Left renal pelvis (tissue), 4 donors: ENCODE measurements at regions not wholly inside any gene's neighbourhood (a gene's known extent, or its start where the extent isn't known, plus 50 kb on each side); places are given as distances from the start of the nearest gene placed in this dataset.

ENCODE experiments used
- DNase-seq, 4 donors: peaks; one replicate each; pipeline ENCODE4 v3.0.0-alpha.2; 2013; ENCODE audit warnings: low read depth in 4 of 4, low spot score in 3 of 4

GRCh38 chr3:8443829-8444791 lies 57.5 kb upstream of the LMCD1 start:
- peak; percentile 79 to 89 (median 86) for DNase-seq

GRCh38 chr3:8444883-8445282 lies 56.7 kb upstream of the LMCD1 start:
- no peak for DNase-seq

GRCh38 chr3:8445861-8446260 lies 55.8 kb upstream of the LMCD1 start:
- no peak for DNase-seq

GRCh38 chr3:8446845-8447244 lies 54.8 kb upstream of the LMCD1 start:
- DNase-seq: no peak

GRCh38 chr3:8450618-8451017 lies 51.0 kb upstream of the LMCD1 start:
- DNase-seq: no peak

GRCh38 chr3:8451696-8452095 lies 49.9 kb upstream of the LMCD1 start:
- no peak for DNase-seq
